ENCODE measurements at regions not wholly inside any gene's neighbourhood (a gene's known extent, or its start where the extent isn't known, plus 50 kb on each side); places are given as distances from the start of the nearest gene placed in this dataset.
"Not testable (repeated sequence)": the region's sequence is repeated elsewhere in the genome, so short reads cannot be mapped to it uniquely, and the experiment has no call there.

DNA sequence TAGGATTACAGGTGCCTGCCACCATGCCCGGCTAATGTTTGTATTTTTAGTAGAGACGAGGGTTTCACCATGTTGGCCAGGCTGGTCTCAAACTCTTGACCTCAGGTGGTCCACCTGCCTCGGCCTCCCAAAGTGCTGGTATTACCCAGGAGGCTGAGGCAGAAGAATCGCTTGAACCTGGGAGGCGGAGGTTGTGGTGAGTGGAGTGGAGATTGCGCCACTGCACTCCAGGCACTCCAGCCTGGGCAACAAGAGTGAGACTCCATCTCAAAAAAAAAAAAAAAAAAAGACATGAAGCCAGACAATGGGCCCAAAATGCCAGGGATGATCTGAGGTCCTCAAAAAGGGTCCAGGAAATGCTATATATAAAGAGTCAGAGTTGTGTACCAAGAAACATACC is 392.9 kb downstream of the SEC14L1 start:
- not testable (repeated sequence) for DNase-seq

DNA sequence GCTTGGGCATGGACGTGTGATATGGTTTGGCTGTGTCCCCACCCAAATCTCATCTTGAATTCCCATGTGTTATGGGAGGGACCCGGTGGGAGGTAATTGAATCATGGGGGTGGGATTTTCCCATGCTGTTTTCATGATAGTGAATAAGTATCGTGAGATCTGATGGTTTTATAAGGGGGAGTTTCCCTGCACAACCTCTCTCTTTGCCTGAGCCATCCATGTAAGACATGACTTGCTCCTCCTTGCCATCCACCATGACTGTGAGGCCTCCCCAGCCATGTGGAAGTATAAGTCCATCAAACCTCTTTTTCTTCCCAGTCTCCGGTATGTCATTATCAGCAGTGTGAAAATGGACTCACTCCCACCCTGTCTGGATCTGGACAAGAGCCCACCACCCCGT is 393.4 kb downstream of the SEC14L1 start:
- no peak for DNase-seq

DNA sequence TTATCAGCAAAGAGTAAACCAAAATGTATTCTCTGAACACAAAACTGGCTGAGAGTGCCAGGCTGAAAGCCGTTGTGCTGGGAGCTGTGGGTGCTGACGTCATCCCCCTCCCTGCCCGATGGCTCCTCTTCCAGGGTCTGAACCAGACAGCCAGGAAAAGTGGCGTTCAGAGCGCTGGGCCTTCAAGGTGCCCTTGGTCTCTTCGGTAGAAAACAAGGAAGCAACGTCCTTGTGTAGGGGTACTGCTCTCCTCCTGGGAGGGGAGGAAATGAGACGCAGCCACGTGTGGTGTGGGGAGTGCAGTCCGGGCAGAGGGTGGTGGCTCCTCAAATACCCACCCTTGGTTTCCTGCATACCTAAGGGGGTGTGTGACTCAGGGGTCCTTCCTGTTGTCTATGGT is 394.7 kb downstream of the SEC14L1 start:
- no peak for DNase-seq

DNA sequence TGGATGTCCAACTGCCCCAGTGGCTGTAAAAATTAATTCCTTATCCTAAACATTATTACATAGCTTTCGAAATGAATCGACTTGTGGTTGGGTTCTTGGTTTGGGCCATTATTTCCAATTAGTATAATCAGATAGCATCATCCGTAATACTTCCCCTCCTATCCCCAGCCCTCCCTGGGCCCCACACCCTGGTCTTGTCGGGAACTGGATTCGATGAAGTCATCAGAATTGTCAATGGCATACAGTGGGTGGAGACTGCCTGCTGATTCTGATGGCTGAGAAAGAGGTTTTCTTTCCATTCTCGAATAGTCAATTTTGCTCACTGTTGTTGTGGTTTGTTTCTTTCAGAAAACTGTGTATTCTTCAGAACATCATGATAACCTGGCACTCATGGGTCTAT is 395.1 kb downstream of the SEC14L1 start:
- DNase-seq, result no peak

DNA sequence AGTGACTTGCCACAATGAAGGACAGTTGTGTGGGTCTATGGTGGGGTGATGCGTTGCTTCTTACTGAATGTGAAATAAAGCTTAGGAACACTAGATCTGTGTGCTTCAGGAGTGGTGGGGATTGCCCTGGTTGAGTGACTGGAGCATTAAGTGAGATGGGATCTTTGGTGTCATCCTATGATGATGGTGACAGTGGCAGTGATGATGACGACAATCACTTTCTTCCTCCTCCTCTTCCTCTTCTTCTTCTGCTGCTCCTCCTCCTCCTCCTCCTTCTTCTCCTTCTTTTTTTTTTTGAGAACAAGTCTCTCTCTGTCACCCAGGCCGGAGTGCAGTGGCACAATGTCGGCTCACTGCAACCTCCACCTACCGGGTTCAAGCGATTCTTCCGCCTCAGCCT is 396.8 kb downstream of the SEC14L1 start:
- no peak for DNase-seq

DNA sequence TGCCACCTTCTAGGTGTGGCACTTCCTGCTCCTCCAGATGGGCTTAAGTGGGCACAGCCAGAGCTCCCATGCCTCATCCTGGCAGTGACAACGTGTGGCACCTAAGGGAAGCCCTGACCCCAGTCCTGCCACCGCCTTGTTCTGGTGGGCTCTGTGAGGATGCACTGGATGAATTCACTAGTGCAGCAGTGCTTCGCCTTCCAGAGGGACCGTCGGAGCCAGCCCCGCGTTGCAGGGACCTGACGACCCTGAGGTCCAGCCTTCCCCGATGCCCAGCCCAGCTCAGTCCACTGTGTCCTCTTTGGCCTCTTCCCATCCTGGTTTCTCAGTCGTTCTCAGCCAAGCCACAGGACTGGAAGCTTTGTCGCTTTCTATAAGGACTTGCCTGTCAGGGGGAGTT is 399.8 kb downstream of the SEC14L1 start:
- no peak for DNase-seq

DNA sequence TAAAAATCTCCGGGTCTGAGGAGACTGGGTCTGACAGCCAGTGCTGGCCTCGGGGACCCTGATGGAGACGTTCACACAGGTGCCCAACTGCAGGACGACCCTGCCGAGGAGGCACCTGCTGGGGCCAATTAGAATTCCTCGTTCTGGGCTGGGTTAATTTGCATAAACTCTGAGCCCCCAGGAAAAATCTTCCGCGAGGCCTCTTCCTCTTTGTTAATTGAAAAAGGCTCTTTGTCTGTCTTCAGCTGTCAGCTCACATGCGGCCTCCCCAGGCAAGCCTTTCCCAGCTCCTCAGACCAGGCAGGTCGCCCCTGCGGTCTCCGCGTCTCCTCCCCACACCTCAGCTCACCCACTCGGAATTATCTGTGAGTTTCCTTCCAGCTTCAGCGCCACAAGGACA is 400.2 kb downstream of the SEC14L1 start:
- DNase-seq, result no peak

DNA sequence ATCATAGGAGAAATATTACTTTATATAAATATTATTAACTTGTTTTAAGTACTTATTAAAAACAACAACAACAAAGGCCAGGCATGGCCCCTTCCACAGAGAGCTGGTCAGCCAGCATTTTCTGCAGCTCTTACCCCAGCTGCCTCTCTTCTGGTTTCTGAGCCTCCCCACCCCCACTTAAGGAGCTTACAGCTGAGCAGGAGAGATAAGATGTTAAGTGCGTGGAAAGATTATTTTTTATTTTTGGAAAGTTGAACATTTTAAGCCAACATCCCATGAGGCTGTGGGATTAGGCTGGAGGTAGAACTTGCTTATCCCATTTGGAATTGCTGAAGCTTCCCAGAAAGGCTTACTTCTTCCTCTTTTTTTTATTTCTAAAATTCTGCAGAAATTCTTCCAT is 401.2 kb downstream of the SEC14L1 start:
- DNase-seq, result no peak

DNA sequence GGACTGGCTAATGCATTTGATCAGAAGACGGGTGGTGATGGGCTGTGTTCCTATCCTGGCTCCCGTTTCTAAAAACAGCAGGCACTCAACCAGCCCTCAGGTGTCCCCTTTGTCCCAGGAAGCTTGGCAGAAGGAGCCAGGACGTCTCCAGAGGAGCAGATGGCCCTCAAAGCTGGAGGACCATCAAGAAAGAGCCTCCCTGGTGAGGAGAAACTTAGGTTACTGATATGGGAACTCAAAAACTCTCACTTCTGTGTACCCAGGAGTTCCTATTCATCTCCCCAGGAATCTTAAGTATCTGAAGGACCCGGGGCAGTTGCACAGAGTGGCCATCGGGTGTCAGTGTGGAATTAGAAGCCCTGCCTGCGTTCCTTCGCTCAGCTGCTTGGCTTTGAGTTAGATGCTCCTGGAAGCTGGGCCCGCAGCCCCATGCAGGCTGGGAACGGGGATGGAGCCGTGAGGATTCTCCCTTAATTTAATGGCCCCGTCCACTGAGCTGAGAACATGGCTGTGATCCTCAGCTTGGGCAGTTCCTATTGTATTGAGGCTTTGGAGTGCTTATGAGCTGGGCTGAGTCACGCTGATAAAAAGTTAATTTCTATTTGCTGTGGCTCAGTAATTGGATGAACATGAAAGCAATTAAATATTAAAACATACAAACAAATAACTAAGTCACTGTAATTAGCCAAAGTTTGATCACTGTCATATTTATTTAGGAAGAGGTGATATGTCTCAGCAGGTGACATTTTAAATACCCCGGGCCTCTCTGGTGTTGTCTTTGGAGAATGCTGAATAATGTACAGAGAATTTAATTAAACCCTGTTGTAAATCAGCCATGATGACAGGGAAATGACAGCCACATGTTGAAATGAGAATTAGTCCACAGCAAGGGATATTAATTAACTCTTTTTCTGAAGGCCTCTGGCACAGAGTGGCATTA is 402.1 kb downstream of the SEC14L1 start:
- peak; percentile 94 for DNase-seq

DNA sequence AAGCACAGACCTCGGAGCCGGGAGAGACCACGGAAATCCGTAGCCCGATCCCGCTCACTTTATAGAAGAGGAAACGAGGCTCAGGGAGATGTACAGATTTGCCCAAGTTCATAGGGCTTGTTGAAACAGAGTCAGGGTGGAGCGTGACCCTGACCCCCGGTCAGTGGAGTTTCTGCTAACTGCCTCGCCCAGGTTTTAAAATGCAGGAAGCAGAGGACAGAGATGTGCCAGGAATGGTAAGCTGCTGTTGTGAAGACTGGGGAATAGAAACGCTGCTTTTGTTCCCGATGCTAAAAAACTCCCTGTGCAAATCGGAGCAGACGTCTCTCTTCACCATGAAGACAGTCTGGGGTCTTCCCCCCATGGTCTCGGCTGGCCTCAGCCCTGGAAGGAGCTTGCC is 403.0 kb downstream of the SEC14L1 start:
- DNase-seq, result no peak

DNA sequence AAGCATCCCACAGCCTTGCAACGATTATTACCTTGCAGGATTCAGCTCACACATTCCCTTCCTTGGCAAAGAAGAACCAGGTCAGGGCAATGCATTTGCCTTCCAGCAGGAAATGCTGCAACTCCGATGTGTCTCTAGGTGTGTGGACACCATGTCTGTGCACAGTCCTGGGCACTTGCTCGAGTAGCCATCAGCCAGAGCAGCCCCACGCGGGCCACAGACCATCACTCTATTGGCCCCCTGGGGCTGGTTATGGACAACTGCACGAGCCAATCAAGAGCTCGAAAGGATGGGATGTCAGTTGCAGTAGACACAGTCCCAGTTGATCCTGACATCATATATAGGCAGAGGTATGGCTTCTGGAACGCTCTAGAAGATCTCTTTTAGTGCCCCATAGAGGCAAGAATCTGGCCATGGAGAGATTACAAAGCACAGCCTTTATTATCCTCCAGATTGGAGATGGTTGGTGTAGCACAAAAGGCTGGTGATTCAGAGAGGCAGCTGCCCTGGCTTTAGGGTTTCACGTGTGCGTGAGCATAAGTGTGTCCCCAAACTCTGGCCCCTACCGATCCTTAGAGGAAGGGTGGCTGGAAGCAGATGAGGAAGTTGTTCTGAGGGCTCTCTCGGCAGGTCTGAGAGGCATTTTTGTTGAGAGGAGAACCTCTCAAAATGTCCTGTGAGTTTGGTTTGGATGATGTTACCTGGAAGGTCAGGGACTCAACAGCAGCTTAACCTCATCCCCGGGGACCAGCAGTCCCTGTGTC is 403.8 kb downstream of the SEC14L1 start:
- no peak for DNase-seq

DNA sequence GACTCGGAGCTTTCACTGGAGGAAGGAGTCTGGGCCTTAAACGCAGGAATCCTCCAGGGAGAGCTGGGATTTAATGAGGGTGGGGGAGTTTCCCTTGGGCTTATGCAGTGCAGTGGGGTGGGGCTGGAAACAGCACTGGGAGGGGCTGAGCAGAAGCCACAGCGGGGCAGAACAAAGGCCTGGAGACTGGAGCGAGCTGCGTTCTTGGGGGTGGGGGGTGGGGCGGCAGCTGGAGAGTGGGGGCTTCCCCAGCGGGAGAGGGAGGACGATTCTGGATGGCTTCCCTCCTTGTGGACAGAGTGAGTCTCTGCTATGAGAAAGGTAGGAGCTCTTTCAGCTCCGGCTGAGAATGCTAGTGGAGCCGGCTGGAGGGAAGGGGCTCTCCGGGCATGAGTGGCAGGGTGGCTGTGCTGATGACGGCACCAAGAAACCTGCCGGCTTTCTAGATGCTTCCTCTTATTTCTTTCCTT is 406.0 kb downstream of the SEC14L1 start:
- DNase-seq, result peak; percentile 20

DNA sequence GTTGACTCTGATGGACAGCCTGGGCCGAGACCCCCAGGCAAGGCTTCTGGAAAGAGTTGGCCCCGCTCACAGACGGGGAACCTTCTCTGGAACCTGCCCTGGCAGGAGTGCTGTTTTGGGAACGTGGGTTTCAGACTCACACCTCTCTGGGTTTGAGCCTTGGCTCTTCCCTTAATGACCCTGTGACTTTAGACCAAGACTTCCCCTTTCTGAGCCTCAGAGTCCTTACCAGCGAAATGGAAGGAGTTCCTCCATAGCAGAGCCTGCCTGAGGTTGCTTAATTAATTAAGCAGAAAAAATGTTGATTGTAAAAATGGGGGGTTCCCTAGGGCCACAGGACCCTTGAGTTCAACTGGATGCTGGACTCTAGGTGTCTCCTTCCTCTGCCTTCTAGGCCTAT is 408.2 kb downstream of the SEC14L1 start:
- DNase-seq, result no peak

DNA sequence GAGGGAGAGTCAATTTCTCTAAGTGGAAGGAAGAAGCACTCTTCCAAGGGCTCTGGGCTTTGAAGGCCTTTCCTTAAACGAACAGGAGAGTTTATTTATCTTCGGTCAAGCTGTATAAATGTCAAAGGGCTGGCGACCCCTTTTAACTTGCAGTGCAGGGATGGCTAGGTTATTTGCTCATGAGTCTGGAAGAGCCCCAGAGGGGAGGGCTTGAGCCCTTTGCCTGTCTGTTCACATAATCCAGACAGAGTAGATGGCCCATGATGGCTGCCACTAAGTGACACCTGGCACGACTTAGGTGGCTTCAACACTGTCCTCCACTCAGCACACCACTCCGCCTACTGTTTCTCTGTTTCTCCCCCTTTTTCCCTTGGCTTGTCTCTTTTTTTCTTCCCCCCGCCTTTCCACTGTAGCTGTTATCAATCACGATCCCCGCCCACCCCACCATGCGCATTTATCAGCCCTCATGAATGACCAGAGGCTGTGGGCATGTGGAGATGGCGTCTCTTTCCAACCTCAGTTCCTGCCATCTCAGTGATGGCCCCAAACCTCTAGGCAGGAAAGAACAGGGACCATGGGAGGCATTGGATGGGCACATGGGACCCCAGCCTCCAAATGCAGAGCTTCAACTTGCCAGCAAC is 408.7 kb upstream of the TNRC6C start:
- DNase-seq, result no peak

DNA sequence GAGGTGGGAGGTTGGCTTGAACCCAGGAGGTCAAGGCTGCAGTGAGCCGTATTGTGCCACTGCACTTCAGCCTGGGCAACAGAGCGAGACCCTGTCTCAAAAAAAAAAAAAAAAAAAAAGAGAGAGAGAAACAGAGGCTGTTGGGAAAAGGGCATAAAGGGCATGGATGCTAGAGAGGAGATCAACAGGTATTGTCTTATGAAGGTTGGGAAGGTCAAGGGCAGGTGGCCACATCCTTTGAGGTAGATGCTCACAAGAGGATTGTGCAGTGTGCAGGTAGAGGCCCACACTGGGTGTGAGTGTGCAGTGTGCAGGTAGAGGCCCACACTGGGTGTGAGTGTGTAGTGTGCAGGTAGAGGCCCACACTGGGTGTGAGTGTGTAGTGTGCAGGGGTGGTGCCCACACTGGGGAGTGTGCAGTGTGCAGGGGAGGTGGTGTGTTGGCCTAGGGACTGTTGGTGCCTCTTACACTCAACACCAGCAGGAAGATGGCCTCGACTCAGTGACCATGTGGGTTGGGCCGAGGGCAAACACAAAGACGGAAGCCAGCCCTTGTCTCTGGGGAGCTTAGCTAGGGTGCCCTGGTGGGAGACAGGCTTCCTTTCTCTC is 404.9 kb upstream of the TNRC6C start:
- no peak for DNase-seq

DNA sequence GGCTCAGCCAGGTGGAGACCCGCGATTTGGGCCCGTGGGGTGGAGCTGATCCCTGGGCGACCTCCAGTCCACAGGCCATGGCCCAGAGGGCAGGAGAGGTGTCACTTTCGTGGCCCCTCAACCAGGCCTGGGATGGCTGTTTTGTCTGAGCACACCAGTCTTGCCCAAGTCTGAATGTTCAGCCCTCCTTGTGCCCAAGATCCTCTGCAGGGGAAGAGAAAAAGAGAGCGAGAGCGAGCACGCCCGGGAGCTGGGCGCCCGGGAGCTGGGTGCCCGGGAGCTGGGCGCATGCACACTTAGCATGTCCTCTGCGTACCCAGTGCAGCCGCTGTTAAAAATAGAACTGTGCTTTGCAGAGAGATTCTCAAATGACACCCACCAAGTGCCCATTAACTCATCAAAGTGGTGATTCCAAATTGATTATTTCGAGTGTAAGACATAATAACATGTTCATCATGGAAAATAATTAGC is 403.3 kb upstream of the TNRC6C start:
- no peak for DNase-seq

DNA sequence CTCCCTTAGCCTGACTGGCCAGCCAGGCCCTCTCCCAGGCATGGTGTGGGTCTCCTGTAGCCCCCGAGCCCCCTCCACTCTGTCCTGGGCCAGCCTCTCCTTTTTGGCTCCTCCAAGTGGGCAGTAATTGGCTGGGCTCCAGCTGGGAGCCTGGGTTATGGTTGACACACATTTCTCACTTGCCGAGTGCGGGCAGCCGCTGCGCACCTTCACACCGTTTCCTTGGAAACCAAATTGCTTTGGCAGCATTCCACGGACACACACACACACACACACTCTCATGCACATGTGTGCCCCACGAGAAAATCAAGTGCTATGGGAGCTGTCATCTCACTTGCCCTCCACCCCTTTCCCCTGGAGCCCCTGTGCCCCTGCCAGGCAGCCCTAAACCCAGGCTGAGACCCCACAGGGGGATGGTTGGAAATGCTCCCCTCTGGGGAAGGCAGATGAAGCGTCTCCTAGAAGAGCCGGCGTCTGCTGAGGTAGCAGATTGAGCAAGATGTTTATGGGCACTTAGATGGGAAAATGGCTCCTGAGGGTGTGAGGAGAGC is 402.7 kb upstream of the TNRC6C start:
- peak; percentile 46 for DNase-seq

DNA sequence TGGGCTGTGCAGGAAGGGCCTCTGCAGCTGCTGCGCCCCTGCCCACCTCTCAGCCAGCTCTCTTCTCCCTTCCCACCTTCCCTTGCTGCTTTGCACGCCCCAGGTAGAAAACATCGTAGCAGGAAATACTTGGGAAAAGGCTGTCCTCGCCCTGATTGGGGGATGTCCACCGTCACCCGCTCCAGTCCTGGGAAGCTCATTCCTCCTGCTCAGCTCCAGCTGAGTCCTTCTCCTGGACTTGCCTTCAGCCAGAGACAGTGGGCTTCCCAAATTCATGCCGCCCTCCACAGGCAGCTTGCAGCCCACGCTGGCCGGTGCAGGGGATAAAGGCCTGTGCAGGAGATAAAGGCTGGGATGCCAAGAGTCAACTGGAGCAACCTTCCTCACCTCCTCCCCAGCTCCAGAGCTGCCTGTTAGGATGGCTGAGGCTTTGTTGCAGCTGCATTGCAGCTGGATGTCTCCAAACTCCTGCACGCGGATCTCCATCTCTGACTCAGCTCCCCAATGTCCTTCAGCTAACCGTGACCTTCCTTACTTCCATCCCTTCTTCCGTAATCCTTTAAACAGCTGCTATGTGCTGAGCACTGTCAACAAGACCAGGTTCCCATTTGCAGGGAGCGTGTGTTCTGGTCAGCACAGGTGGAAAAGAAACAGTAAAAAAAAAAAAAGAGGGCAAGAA is 402.0 kb upstream of the TNRC6C start:
- DNase-seq, result no peak

DNA sequence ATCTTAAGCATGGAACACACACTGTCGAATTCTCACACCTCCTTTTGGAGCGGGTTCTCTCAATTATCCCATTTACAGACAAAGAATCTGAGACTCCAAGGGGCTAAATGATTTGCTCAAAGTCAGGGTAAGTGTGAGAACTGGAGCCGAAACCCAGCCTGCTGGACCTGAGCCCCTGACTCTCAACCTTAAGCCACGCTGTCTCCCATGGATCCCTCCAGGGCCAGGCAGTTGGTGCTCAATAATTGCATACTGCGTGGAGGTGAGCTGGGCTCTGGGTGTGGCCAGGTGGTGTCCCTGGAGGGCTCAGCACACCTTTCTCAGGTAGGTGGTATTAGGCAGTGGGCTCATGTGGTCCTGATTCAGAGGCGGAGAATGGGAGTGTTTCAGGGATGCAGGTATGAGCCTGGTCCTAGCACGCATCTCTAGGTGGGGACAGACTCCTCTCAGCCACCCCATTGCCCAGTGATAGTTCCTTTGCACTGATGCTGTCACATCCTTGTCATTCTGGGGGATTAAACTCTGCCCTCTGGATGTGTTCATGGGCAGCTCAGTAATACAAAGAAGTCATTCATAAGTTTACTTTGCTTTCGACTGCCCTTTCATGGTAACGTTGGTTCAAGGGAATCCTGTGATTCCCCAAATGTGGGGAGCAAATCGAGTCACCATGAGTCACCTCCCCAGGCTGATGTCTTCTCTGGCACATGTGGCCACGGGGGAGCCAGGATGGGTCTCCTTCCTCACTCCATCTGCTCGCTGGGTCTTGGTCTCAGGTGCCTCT is 399.5 kb upstream of the TNRC6C start:
- no peak for DNase-seq

DNA sequence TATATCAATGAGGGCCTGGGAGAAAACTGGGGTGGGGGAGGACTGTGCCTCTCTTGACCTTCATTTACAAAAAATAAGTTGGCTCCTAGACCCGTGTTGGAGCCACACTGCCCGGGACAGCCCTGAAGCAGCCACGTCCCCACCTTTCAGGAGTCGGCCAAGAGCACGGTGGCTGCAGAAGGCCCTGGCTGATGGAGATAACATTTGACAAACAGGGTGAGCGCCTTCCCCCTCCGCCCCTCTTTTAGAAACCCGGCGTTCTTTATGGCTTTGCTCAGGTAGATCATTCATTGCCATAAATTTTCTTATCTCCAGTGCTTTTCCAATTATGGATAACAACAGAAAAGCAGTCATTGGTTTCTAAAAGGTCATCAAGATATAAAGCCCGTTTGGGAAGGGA is 398.1 kb upstream of the TNRC6C start:
- DNase-seq, result no peak

DNA sequence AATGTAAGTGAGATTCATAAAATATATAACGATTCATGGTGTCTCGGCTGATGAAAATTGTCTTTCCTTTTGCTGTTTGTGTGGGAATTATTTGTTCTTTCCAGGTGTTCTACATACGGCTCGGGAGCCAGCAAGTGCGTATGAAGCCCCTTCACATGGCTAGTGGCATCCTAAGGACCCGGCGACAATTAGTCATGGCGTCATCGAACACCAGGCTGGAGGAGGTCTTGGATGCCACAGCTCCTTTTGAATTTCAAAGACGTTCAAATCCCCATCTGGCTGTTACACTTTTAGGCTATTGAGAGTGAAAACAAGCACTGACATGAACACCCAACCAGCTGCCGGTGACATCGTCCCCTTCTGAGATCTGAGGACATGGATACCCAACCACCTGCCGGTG is 397.7 kb upstream of the TNRC6C start:
- DNase-seq, result no peak

Data from NCI-H146 (cell line).